ENCODE measurements at regions not wholly inside any gene's neighbourhood (a gene's known extent, or its start where the extent isn't known, plus 50 kb on each side); places are given as distances from the start of the nearest gene placed in this dataset.

- TF ChIP-seq CTCF (IDR thresholded peaks at IDR 0.05), result no peak
- TF ChIP-seq POLR2A (IDR thresholded peaks at IDR 0.05), result no peak
- TF ChIP-seq POLR2AphosphoS5 (IDR thresholded peaks at IDR 0.05; ENCODE audit: insufficient read depth in 1 of 2, low read depth in 1 of 2), result no peak
These were observed 487.7 kb upstream of the PBX1 start for GRCh38 chr1:164071288-164071687.
